H9 (cell line): ENCODE measurements at regions not wholly inside any gene's neighbourhood (a gene's known extent, or its start where the extent isn't known, plus 50 kb on each side); places are given as distances from the start of the nearest gene placed in this dataset.

Experiments
- DNase-seq: peaks from one replicate; pipeline ENCODE4 v3.0.0-alpha.2; 2017
- H2AFZ ChIP-seq: one replicate; pipeline ENCODE4 v1.6.1; 2013; ENCODE audit warnings: mild to moderate bottlenecking, low read length, control low read depth, moderate library complexity
- H2AK5ac ChIP-seq: 2 replicates; pipeline ENCODE4 v1.6.1; 2013; ENCODE audit warnings: low read length, control low read depth, mixed read lengths; ENCODE audit not compliant: insufficient read length
- H2BK120ac ChIP-seq: one replicate; pipeline ENCODE4 v1.6.1; 2013; ENCODE audit warnings: low read depth, mild to moderate bottlenecking, low read length, control low read depth, inconsistent platforms; ENCODE audit not compliant: poor library complexity, severe bottlenecking
- H2BK12ac ChIP-seq: 2 replicates; pipeline ENCODE4 v1.6.1; 2013; ENCODE audit warnings: low read length, control low read depth, mixed read lengths, low read depth; ENCODE audit not compliant: insufficient read length
- H2BK15ac ChIP-seq: 2 replicates; pipeline ENCODE4 v1.6.1; 2013; ENCODE audit warnings: low read depth, low read length, control low read depth
- H2BK20ac ChIP-seq: one replicate; pipeline ENCODE4 v1.6.1; 2013; ENCODE audit warnings: low read depth, mild to moderate bottlenecking, low read length, control low read depth, inconsistent platforms; ENCODE audit not compliant: poor library complexity, severe bottlenecking
- H2BK5ac ChIP-seq: 2 replicates; pipeline ENCODE4 v1.6.1; 2013; ENCODE audit warnings: low read length, control low read depth, mixed read lengths; ENCODE audit not compliant: insufficient read length
- H3K14ac ChIP-seq: 2 replicates; pipeline ENCODE4 v1.6.1; 2013; ENCODE audit warnings: low read length, control low read depth; ENCODE audit not compliant: insufficient read depth
- H3K18ac ChIP-seq: 2 replicates; pipeline ENCODE4 v1.6.1; 2013; ENCODE audit warnings: low read depth, mild to moderate bottlenecking, mixed read lengths, low read length, control low read depth; ENCODE audit not compliant: insufficient read length
- H3K23ac ChIP-seq: 2 replicates; pipeline ENCODE4 v1.6.1; 2013; ENCODE audit warnings: low read length, control low read depth, mixed read lengths, low read depth; ENCODE audit not compliant: insufficient read length
- H3K23me2 ChIP-seq: 2 replicates; pipeline ENCODE4 v1.6.1; 2013; ENCODE audit warnings: low read depth, mild to moderate bottlenecking, mixed read lengths, low read length, control low read depth; ENCODE audit not compliant: insufficient read length, poor library complexity, severe bottlenecking
- H3K27ac ChIP-seq: 2 replicates; pipeline ENCODE4 v1.5.1; 2013; ENCODE audit warnings: low read length, control low read depth, mixed read lengths, low read depth; ENCODE audit not compliant: insufficient read length
- H3K27me3 ChIP-seq: 2 replicates; pipeline ENCODE4 v1.6.1; 2013; ENCODE audit warnings: low read length, control low read depth, inconsistent platforms; ENCODE audit not compliant: insufficient read depth
- H3K4ac ChIP-seq: 2 replicates; pipeline ENCODE4 v1.6.1; 2013; ENCODE audit warnings: low read depth, mild to moderate bottlenecking, control low read depth, inconsistent platforms, low read length, moderate library complexity
- H3K4me1 ChIP-seq: 2 replicates; pipeline ENCODE4 v1.6.1; 2013; ENCODE audit warnings: low read length, control low read depth, inconsistent platforms; ENCODE audit not compliant: insufficient read depth
- H3K4me2 ChIP-seq: 2 replicates; pipeline ENCODE4 v1.6.1; 2013; ENCODE audit warnings: low read length, control low read depth, mixed read lengths; ENCODE audit not compliant: insufficient read length, insufficient read depth
- H3K56ac ChIP-seq: 2 replicates; pipeline ENCODE4 v1.6.1; 2013; ENCODE audit warnings: low read depth, mild to moderate bottlenecking, mixed read lengths, low read length, control low read depth; ENCODE audit not compliant: insufficient read length
- H3K79me1 ChIP-seq: 2 replicates; pipeline ENCODE4 v1.6.1; 2013; ENCODE audit warnings: low read depth, mild to moderate bottlenecking, moderate library complexity, low read length, control low read depth, inconsistent platforms; ENCODE audit not compliant: insufficient read depth, poor library complexity, severe bottlenecking
- H3K79me2 ChIP-seq: 2 replicates; pipeline ENCODE4 v1.6.1; 2013; ENCODE audit warnings: low read length, control low read depth, inconsistent platforms; ENCODE audit not compliant: insufficient read depth
- H3K9ac ChIP-seq: 2 replicates; pipeline ENCODE4 v1.6.1; 2013; ENCODE audit warnings: low read length, control low read depth, mixed read lengths; ENCODE audit not compliant: insufficient read length; ENCODE audit errors: extremely low read depth
- H3K9me3 ChIP-seq: one replicate; pipeline ENCODE4 v1.6.1; 2013; ENCODE audit warnings: low read depth, low read length, inconsistent platforms; ENCODE audit not compliant: control insufficient read depth
- H3T11ph ChIP-seq: one replicate; pipeline ENCODE4 v1.6.1; 2013; ENCODE audit warnings: mild to moderate bottlenecking, low read length, control low read depth, inconsistent platforms
- H4K20me1 ChIP-seq: one replicate; pipeline ENCODE4 v1.6.1; 2013; ENCODE audit not compliant: control insufficient read depth, insufficient read length, insufficient read depth
- H4K5ac ChIP-seq: 2 replicates; pipeline ENCODE4 v1.6.1; 2013; ENCODE audit warnings: low read depth, mild to moderate bottlenecking, mixed read lengths, low read length, control low read depth; ENCODE audit not compliant: insufficient read length
- H4K8ac ChIP-seq: replicated peaks from 2 replicates; pipeline ENCODE4 v1.6.1; 2013; ENCODE audit warnings: low read length, control low read depth, mixed read lengths, low read depth; ENCODE audit not compliant: insufficient read length
- H4K91ac ChIP-seq: 2 replicates; pipeline ENCODE4 v1.6.1; 2013; ENCODE audit warnings: low read depth, mild to moderate bottlenecking, moderate library complexity, mixed read lengths, low read length, control low read depth; ENCODE audit not compliant: insufficient read length
- H3K27ac Mint-ChIP-seq, 3 experiments: 2 replicates in 2 of 3; 3 replicates in 1 of 3; pipeline ENCODE4 v1.8.0; 2020 to 2021; ENCODE audit warnings: mixed read lengths in 3 of 3, mild to moderate bottlenecking in 1 of 3, moderate library complexity in 1 of 3
- H3K27me3 Mint-ChIP-seq: 2 replicates; pipeline ENCODE4 v1.8.0; 2021; ENCODE audit warnings: low read depth, mild to moderate bottlenecking, moderate library complexity, mixed read lengths
- H3K36me3 Mint-ChIP-seq, 3 experiments: 2 replicates in 2 of 3; 3 replicates in 1 of 3; pipeline ENCODE4 v1.8.0; 2020 to 2021; ENCODE audit warnings: low read depth in 3 of 3, mixed read lengths in 3 of 3; ENCODE audit not compliant: insufficient read depth in 1 of 3
- H3K4me1 Mint-ChIP-seq, 2 experiments: 2 replicates each; pipeline ENCODE4 v1.8.0; 2020; ENCODE audit warnings: mixed read lengths in 2 of 2
- H3K4me3 Mint-ChIP-seq, 2 experiments: 2 replicates in 1 of 2; 3 replicates in 1 of 2; pipeline ENCODE4 v1.8.0; 2020 to 2021; ENCODE audit warnings: mild to moderate bottlenecking in 2 of 2, mixed read lengths in 2 of 2, moderate library complexity in 1 of 2
- H3K9me3 Mint-ChIP-seq, 2 experiments: 2 replicates in 1 of 2; 3 replicates in 1 of 2; pipeline ENCODE4 v1.8.0; 2020; ENCODE audit warnings: mild to moderate bottlenecking in 2 of 2, mixed read lengths in 2 of 2, moderate library complexity in 1 of 2
- WGBS: extraction: QIAGEN DNeasy Blood & Tissue Kit; methylation state at CpG from one replicate; pipeline ENCODE4 v1.1.7; 2013; ENCODE audit warnings: missing lambda C conversion rate, low lambda C conversion rate, mixed read lengths; ENCODE audit not compliant: insufficient read length; ENCODE audit errors: extremely low coverage; 5-methylcytosine and 5-hydroxymethylcytosine counted together
- TF ChIP-seq, protein P1 (sequence below): fragments of 200-600 bp; sonication (generic); conservative IDR thresholded peaks from 3 replicates; pipeline ENCODE4 v1.8.0; 2021; ENCODE audit warnings: antibody characterized with exemption, mild to moderate bottlenecking

DNA sequence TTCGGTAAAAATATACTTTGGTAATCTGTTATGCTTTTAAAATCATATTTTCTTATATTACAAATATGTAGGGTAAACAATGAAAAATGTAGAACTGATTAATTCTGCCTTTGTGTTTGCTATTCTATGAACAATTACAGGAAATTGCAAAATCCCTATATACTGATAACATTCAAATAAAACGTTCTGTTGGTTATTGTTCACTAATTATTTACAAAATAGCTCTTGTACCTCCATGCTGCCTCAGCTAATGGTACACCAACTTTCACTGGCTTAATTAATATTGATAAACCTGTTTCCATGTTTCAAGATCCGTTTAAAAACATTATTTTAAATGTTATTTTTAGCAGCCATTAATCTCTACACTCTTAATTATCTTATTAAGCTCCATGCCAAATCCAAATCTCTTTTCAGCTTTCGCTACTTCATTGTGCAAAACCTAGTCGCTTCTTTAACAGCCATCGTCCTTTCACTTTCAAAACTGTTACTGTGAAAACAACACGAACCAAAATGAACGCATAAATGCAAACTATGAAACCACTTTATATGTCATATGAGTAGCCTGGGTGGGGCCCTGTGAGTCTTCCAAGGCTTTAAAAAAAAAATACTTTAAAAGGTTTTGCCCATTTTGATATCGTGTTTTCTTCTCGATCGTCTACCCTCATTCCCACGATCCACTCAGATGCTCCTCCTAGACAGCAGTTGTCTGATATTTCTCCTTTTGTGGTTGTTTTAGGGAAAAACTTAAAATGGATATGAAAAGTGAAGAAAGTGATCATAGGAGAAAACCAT is 807.1 kb downstream of the USP25 start:
- no peak overlapping the region for H3K4ac ChIP-seq
- no peak overlapping the region for H3K4me3 Mint-ChIP-seq
- no peak overlapping the region for H4K5ac ChIP-seq
- no peak overlapping the region for H3K4me2 ChIP-seq
- H4K8ac ChIP-seq = no peak overlapping the region
- no peak overlapping the region for H3K27ac Mint-ChIP-seq
- H3K79me1 ChIP-seq = no peaks in the 10 kb centered on the region
- no peak overlapping the region for H2BK5ac ChIP-seq
- H3K23ac ChIP-seq = no peak overlapping the region
- no peak overlapping the region for H2BK15ac ChIP-seq
- H3K36me3 Mint-ChIP-seq = peaks cover 0 to 1% (median 0%) of the 10 kb centered on the region in 3 experiments; a peak in 1 of 7 replicates
- no peaks in the 10 kb centered on the region for H3K79me2 ChIP-seq
- no CpG with 5 or more reads among the region's 12 CpGs for WGBS
- H3K23me2 ChIP-seq = no peaks in the 10 kb centered on the region
- no peaks in the 10 kb centered on the region for H4K20me1 ChIP-seq
- no peak overlapping the region for H2AK5ac ChIP-seq
- no peak overlapping the region for H3T11ph ChIP-seq
- TF ChIP-seq, protein P1, sequence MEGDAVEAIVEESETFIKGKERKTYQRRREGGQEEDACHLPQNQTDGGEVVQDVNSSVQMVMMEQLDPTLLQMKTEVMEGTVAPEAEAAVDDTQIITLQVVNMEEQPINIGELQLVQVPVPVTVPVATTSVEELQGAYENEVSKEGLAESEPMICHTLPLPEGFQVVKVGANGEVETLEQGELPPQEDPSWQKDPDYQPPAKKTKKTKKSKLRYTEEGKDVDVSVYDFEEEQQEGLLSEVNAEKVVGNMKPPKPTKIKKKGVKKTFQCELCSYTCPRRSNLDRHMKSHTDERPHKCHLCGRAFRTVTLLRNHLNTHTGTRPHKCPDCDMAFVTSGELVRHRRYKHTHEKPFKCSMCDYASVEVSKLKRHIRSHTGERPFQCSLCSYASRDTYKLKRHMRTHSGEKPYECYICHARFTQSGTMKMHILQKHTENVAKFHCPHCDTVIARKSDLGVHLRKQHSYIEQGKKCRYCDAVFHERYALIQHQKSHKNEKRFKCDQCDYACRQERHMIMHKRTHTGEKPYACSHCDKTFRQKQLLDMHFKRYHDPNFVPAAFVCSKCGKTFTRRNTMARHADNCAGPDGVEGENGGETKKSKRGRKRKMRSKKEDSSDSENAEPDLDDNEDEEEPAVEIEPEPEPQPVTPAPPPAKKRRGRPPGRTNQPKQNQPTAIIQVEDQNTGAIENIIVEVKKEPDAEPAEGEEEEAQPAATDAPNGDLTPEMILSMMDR = no peak
- H3K27ac ChIP-seq = no peak overlapping the region
- H3K27me3 Mint-ChIP-seq = no peaks in the 10 kb centered on the region
- H2BK12ac ChIP-seq = no peak overlapping the region
- H3K9me3 Mint-ChIP-seq = peaks cover 0 to 1% of the 10 kb centered on the region in 2 experiments; a peak in 3 of 5 replicates
- no peak overlapping the region for H2BK20ac ChIP-seq
- no peaks in the 10 kb centered on the region for H3K9me3 ChIP-seq
- H3K27me3 ChIP-seq = no peaks in the 10 kb centered on the region
- no peaks in the 10 kb centered on the region for H3K4me1 ChIP-seq
- H3K18ac ChIP-seq = no peak overlapping the region
- no peak overlapping the region for H3K9ac ChIP-seq
- no peak for DNase-seq
- no peak overlapping the region for H2AFZ ChIP-seq
- peaks cover 6 to 7% of the 10 kb centered on the region in 2 experiments for H3K4me1 Mint-ChIP-seq
- H4K91ac ChIP-seq = no peak overlapping the region
- no peak overlapping the region for H3K14ac ChIP-seq
- no peak overlapping the region for H2BK120ac ChIP-seq
- H3K56ac ChIP-seq = no peak overlapping the region
